GM19467 (cell line): ENCODE measurements at regions not wholly inside any gene's neighbourhood (a gene's known extent, or its start where the extent isn't known, plus 50 kb on each side); places are given as distances from the start of the nearest gene placed in this dataset.
"Not testable (repeated sequence)": the region's sequence is repeated elsewhere in the genome, so short reads cannot be mapped to it uniquely, and the experiment has no call there.

Experiments used
- ATAC-seq: cut with Tn5 transposase; IDR thresholded peaks from one replicate; pipeline ENCODE4 v1.9.1; 2021; ENCODE audit warnings: mild to moderate bottlenecking, moderate library complexity; ENCODE audit not compliant: unreplicated experiment

DNA sequence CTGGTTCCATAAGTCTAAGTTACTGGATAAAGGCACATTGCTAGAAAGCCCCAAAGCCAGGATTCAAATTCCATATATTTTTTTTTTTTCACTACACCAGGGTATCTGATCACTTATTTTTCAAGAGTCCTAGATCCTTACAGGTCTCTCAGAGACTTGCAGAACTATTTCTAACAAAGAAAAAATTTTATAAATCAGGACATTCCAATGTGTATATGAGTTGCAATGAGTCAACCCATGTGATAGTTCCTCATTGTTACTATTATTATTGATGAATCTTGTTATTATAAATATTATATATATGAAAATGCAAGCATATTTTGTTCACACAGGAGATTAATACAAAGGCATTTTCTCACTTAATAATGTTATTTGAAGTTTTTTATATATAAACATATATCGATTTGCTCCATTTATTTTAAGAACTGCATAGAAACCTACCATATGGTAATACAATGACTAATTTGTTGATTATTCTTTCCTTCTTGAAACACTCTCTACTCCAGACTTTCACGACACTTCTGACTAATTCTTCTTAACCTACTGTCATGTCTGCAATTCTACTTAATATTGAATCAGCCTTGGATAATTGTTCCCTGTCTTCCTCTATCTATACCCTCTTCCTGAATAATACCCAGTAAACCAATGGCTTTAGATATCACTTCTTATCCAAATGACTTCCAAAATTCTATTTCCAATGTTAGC is 968.4 kb upstream of the NRXN1 start:
- no peak for ATAC-seq

DNA sequence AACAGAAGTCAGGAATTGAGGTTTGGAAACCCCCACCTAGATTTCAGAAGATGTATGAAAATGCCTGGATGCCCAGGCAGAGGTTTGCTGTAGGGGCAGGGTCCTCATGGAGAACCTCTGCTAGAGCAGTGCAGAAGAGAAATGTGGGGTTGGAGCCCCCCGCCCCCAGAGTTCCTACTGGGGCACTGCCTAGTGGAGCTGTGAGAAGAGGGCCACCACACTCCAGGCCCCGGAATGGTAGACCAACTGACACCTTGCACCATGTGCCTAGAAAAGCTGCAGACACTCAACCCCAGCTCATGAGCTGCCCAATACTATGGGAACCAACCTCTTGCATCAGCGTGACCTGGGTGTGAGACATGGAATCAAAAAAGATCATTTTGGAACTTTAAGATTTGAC is 967.0 kb upstream of the NRXN1 start:
- no peak for ATAC-seq

DNA sequence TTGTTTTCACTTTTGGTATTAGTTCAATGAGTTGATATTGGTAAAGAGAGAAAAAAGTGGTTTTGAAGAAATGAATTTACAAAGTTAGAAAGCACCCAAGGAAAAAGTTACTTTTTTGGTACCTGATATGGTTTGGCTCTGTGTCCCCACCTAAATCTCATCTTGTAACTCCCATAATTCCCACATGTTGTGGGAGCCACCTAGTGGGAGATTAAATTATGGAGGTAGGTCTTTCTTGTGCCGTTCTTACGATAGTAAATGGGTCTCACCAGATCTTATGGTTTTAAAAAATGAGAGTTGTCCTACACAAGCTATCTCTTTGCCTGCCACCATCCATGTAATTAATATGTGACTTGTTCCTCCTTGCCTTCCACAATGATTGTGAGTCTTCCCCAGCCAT is 965.6 kb upstream of the NRXN1 start:
- ATAC-seq = no peak

DNA sequence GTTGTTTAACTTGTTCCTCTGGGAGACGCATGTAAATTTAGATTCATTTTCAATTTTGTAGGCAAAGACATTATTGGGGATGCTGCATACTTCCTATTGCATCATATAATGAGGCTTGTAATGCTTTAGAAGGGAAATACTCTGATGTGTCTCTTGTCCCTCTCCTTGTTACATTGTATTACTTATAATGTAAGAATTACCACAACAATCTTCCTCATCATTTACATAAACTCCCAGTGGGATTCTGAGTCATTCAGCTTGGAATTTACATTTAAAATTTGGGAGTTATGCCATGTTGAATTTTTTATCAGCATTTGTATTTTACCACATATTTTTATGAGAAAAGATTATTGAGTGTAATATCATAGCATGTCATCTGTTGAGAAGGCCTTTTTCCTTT is 963.4 kb upstream of the NRXN1 start:
- no peak for ATAC-seq

DNA sequence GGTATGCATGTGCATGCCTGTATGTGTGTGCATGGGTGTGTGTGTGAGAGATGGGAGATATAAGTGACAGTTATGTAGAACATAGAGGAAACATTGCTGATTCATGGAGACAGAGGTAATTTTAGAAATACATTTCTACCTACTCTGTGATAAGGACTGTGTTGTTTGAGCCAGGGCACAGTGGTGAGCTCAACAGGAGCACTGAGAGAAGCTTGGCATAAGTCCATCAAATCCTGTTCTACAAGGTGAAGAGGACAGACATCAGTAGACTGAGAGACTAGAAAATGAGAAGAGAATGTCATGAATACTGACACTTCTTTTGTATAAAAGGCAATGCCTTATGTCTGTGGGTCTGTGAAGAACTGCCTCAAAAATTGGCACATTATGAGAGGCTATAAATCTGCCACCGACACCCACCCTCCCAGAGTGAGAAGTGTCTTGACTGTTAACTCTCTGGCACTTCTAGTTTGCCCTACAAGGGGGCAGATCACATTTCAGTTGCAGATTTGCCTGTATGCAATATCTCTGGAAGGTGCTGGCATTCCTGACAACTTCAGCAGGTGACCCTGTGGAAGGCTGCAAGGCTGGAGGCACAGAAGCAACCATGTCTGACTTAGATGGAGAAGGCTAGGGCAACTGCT is 962.3 kb upstream of the NRXN1 start:
- no peak for ATAC-seq

DNA sequence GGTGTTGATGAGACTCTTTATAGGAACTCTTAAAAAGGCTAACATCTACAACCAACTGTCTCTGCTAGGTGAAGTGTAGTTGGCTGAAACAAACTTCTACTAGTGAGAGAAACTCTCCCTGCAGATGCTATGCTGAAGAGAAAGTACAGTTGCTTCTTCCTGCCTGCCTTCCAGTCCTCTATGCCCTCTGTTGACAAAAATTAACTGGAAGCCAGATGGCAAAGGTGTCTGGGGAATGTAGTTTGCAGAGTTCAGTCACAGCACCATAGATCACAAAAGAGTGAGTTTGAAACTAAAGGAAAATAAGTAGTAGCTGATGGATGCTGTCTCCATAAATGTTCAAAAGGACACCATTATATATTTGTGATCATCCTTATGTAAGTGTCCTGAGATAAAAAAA is 958.8 kb upstream of the NRXN1 start:
- ATAC-seq = no peak

DNA sequence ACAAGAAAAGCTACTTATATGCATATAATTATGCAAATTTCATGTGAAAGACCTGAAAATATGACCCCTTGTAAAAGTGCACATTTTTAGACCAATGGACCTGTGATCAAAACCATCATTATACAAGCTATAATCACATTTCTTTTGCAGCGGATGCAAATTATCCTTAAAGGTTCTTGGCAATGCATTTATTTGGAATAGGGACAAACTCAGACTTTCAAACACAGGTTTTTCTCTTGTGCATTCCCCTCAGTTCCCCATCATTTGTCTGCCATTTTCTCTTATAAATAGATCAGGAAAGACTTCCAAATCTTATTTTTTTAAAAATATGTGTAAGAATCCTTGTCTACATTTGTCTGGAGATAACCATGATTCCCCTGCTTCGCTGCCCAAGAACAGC is 954.2 kb upstream of the NRXN1 start:
- no peak for ATAC-seq

DNA sequence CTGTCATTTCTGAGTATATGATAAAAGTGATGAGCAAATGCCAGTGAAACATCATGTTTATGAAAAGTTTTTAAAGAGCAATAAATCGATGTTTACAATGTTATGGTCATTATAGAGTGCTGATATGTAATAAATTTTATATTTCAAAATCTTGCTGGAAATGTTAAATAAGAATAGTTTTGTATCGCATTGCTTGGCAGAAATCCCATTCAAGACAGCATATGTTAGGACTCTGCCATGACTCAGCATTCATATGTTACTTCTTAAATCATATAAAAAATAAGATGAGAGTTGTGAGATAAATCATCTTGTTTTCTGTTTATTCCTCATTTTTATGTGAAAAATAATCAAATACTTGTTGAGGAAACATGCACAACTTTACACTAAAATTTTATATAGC is 949.9 kb upstream of the NRXN1 start:
- ATAC-seq = no peak

DNA sequence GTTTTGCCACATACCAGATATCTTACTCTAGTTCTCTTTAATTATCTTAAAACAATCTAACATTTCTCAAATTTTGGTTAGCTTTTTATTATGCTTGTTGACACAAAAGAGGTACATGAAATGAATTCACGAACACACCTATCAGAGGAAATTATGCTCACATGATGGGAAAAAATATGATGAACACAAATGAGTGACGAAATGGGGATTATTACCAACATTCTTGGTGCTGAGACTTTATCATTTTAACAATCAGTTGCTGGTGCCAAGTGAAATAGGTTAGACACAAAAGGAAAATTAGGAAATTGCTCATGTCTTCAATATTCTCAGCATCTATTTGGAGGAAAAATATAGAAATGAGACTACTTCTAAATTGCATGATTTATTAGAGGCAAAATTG is 944.7 kb upstream of the NRXN1 start:
- no peak for ATAC-seq

DNA sequence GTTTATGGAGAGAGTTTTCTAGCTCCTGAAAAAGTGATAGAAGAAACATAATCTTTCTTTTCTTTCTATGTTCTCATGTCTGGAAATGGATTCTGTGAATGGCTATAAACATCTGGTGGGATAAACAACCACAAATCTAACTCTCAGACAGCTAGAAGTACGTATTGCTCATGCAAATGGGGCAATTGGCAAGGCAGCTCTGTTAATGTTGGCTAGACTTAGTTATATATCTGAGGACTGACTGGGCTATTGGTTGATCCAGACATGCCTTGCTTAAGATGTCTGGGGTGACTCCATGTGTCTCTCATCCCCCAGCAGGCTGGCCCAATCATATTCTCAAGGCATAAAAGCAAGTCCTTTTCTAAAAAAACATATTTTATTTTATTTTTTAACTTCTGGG is 939.2 kb upstream of the NRXN1 start:
- ATAC-seq = no peak

DNA sequence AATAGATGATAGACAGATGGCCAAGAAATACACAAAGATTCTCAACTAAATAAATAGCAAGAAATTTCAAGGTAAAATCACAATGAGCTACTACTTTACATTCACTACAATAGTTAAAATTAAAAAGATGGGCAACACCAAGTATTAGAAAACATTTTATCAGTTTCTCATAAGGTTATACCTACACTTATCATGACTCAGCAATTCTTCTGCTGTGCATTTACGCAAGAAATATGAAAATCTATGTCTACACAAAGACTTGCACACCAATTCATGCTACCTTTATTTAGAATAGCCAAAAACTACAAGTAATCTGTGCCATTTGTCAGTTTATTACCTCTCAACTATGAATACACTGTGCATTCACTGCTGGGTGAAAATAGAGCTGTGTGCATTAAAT is 937.4 kb upstream of the NRXN1 start:
- no peak for ATAC-seq

DNA sequence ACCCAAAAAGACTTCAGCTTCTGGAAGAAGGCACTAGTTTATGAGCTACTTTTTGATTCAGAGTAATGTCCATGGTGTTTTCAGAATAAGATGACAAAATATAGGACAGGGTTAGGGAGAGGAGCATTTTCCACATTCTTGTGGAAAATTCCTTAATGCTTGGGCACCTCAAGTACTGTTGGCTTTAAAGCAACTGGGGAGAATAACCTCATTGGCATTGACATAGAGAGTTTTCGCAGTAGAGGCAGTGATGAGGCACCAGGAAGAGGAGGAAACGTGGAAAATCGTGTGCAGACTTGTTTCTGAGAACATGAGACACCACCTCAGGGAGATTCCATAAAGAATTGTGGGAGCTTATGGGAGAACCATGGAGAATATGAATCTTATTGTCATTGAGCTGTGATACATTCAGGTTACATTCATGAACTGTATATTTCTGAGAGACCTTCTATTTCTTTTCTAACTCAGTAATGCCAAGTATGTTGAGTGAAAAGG is 929.0 kb upstream of the NRXN1 start:
- ATAC-seq = no peak

DNA sequence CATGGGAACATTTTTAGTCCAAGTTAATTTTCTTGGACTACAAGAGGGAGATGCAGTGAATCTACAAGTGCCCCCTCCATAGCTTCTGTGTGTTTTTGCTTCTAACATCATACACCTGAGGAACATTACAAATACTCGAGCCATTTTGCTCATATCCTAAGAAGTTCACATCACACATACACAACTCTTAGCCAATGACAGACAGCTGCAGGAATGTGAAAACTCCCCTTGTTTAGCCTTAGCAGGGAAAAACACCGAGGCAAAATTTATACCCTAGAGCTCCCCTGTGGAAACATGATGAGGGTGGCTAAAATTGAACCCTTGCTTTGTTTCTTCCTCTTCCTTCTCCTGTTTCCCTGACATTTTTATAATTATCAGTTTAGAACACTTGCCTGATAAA is 928.3 kb upstream of the NRXN1 start:
- ATAC-seq = no peak

DNA sequence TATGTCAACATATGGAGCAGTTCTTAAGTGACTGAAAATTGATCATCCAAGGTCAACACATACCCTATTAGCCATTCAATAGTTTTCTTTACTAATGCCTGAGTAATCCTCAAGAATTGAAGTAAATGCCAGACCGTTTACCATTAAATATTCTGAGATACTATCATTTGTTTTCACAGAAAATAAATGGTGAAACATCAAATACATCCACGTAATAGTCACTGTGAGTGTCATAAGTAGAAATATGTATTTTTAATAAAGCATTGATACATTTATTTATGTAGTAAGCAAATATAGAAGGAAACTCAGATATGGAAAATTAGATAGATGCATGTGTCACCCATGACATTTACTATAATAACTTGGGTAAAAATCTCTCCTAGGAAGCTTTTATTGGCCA is 927.8 kb upstream of the NRXN1 start:
- ATAC-seq = no peak

DNA sequence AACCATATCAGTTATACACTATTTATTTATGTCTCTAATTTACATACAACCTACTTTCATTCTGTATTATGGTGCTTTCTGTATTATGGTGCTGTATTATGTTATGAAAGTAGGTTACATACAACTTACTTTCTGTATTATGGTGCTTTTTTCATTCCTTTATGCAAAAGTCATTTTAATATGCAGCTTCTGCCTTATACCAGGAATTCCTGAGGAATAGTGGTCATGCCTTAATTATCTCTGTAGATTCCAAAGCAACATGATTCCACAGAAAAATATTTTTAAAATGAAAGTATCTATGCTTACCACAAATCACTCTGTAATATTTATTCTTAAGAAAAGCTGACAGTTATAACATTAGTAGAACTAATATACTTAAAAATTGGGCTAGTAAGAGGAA is 922.0 kb upstream of the NRXN1 start:
- ATAC-seq = no peak

DNA sequence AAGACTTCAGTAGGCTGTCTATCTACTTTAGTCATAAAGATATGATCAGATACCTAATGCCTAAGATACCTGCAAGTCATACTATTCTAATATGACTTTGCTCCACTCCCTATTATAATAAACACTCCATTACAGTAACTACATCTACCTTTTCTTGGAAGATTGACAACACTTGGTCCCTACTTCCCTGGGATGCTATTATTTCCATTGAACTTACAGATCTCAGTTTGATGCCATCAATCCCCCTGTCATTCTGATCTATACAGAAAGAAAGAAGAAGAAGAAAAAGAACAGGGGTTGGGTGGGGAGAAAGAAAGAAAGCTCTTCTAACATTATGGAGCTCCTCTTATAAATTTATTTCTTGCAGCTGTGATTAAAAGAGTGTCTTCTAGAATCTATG is 889.1 kb upstream of the NRXN1 start:
- ATAC-seq = no peak

DNA sequence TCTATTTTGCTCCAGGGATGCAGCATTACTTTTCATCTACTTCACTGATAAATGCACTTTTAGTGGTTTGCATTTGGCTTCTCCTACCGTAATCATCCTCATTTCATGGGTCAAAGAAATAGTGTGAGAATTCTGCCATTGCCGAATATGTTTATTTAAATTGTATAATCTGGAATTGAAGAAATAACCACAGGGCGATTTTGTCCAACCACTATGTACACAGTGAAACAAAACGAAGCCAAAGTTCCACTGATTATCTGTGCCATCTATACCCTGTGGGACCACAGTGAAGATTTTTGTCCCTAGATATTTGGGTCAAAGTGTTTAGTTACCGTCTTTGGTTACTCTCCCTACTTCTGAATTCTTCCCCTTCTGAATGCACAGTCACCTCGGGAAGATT is 888.6 kb upstream of the NRXN1 start:
- no peak for ATAC-seq

DNA sequence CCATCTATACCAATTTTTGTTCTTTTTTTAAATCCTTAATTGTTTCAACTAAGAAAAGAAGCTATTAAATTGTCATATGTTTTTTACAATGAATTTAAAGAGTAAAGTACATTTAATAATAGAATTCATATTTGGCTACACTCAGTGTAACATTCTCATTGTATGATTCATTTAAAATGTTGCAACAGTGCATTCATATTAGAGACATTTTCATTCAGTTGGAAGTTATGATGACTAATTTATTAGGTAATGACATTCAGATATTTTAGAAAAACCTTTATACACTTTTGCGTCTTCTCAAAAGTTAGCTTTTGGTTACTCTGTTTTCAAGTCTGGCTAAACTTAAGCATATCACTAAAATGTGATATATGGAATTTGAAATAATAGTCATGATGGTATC is 887.5 kb upstream of the NRXN1 start:
- ATAC-seq = no peak

DNA sequence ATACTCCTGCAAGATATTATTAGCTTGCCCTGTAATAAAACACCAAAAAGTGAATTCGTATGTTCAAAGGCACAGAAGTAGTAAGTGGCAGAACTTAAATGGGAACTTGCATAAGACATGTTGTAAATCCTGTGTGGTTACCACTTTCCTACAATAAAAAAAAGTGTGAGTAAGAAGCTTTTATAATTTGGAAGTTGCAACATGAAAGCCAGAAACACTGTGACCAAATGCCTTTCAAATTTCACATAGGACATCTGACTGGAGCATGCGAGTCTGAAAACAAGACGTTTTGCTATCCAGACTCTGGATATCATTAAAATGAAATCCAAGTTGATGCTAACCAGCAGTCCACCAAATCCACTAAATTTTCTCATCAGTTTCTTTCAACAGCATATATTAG is 886.2 kb upstream of the NRXN1 start:
- no peak for ATAC-seq

DNA sequence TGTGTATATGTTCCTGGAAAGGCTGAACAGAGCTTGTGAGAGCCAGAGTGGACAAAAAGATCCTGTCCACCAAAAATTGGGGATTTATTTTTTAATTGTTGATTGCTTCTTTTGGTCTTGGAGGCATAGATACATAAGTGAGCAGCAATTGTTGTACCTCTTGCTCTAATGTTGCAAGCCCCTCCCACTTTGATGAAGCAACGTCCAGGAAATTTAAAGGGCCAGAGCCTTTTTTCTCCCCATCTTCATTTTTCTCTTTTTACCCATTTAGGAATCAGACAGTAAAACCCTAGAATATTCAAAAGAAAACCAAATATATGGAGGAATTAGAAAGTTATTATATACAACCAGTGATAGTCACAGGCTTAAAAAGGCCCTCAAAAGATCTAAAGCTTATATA is 871.8 kb upstream of the NRXN1 start:
- ATAC-seq = no peak

DNA sequence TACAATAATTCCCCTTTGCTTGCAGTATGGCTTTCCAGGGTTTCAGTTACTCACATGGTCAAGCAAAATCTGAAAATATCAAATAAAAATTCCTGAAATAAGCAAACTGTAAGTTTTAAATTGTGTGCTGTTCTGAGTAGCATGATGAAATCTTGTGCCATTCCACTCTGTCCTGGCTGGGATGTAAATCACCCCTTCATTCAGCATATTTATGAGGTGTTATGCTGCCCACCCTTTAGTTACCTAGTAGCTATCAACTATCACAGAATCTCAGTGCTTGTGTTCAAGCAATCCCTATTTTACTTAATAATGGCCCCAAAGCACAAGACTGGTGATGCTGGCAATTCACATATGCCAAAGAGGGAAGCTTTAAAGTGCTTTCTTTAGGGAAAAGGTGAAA is 867.7 kb upstream of the NRXN1 start:
- no peak for ATAC-seq

DNA sequence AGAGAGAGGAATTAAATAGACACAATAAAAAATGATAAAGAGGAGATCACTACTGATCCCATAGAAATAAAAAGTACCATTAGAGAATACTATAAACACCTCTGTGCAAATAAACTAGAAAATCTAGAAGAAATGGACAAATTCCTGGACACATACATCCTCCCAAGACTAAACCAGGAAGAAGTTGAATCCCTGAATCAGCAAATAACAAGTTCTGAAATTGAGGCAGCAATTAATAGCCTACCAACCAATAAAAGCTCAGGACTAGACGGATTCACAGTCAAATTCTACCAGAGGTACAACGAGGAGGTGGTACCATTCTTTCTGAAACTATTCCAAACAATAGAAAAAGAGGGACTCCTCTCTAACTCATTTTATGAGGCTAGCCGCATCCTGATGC is 862.7 kb upstream of the NRXN1 start:
- ATAC-seq = not testable (repeated sequence)

DNA sequence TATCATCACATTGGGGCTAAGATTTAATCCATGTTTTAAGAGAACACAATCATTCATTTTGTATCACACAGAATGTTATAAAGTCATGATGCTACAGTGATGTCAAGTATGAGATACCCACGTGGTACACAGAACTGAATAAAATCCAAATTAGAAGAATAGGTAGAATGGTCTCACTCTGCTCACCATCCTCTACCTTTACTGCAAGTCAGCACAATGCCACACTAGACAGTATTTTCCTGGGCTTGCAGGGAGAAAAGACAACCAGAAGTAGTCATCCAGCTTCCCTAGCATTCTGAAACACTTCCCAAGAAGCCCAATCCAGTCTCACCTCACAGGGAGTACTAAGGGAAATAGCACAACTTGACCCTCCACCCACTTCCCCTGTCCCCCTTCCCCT is 856.2 kb upstream of the NRXN1 start:
- no peak for ATAC-seq
